ENCODE measurements at regions not wholly inside any gene's neighbourhood (a gene's known extent, or its start where the extent isn't known, plus 50 kb on each side); places are given as distances from the start of the nearest gene placed in this dataset.

DNA sequence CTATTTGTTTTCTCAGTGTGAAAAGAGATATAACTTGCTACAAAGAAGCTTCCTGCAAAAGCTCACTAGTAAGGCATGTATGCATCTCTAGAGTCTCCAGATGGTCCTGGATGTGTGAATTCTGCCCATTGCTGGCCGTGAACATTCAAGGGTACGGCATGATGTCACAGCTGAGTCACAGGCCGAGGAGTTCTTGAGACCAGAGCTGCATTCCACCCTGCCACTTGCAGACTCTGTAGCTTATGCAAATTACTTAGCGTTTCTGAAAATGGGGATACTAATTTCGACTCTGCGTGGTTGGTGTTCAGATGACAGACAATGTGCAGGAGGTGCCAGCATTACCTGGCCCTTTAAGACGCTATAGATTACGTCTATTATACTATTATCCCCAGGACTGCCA lies 470.7 kb downstream of the ZNF536 start:
- CTCF ChIA-PET, result no interaction called here
- in situ Hi-C loops (cut with HindIII; ENCODE audit: low pct_unique_long_range_greater_than_20kb, low sequenced_read_pairs) (no loop called here), intact Hi-C loops (cut with micrococcal nuclease; ENCODE audit: unreplicated experiment) (no loop called here)
- Histone ChIP-seq H3K9me3 (ENCODE audit: control insufficient read depth, insufficient read depth, low read depth, low read length) (no peaks in the 10 kb centered on the region), H3K27ac (ENCODE audit: low read length) (no peak overlapping the region), H3K4me1 (ENCODE audit: control insufficient read depth, insufficient read depth, low read length) (no peaks in the 10 kb centered on the region), H3K27me3 (ENCODE audit: control insufficient read depth, insufficient read depth, low read length) (no peaks in the 10 kb centered on the region), H3K4me3 (ENCODE audit: low read depth in 2 of 2, low read length in 2 of 2) (no peak overlapping the region), H3K36me3 (ENCODE audit: control insufficient read depth, insufficient read depth, low read length) (no peaks in the 10 kb centered on the region)
- ATAC-seq (no peak), DNase-seq (ENCODE audit: low read depth, low spot score) (no peak)
- TF ChIP-seq, protein P1, sequence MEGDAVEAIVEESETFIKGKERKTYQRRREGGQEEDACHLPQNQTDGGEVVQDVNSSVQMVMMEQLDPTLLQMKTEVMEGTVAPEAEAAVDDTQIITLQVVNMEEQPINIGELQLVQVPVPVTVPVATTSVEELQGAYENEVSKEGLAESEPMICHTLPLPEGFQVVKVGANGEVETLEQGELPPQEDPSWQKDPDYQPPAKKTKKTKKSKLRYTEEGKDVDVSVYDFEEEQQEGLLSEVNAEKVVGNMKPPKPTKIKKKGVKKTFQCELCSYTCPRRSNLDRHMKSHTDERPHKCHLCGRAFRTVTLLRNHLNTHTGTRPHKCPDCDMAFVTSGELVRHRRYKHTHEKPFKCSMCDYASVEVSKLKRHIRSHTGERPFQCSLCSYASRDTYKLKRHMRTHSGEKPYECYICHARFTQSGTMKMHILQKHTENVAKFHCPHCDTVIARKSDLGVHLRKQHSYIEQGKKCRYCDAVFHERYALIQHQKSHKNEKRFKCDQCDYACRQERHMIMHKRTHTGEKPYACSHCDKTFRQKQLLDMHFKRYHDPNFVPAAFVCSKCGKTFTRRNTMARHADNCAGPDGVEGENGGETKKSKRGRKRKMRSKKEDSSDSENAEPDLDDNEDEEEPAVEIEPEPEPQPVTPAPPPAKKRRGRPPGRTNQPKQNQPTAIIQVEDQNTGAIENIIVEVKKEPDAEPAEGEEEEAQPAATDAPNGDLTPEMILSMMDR (IDR thresholded peaks at IDR 0.05), result no peak
- TF ChIP-seq POLR2AphosphoS5 (IDR thresholded peaks at IDR 0.05; ENCODE audit: low read depth, low read length) (no peak), SIN3A (IDR thresholded peaks at IDR 0.05; ENCODE audit: borderline replicate concordance, insufficient read depth, low read depth, low read length) (no peak), TCF7L2 (IDR thresholded peaks at IDR 0.05; ENCODE audit: low read depth, low read length) (no peak)
- TF ChIP-seq, protein P2, sequence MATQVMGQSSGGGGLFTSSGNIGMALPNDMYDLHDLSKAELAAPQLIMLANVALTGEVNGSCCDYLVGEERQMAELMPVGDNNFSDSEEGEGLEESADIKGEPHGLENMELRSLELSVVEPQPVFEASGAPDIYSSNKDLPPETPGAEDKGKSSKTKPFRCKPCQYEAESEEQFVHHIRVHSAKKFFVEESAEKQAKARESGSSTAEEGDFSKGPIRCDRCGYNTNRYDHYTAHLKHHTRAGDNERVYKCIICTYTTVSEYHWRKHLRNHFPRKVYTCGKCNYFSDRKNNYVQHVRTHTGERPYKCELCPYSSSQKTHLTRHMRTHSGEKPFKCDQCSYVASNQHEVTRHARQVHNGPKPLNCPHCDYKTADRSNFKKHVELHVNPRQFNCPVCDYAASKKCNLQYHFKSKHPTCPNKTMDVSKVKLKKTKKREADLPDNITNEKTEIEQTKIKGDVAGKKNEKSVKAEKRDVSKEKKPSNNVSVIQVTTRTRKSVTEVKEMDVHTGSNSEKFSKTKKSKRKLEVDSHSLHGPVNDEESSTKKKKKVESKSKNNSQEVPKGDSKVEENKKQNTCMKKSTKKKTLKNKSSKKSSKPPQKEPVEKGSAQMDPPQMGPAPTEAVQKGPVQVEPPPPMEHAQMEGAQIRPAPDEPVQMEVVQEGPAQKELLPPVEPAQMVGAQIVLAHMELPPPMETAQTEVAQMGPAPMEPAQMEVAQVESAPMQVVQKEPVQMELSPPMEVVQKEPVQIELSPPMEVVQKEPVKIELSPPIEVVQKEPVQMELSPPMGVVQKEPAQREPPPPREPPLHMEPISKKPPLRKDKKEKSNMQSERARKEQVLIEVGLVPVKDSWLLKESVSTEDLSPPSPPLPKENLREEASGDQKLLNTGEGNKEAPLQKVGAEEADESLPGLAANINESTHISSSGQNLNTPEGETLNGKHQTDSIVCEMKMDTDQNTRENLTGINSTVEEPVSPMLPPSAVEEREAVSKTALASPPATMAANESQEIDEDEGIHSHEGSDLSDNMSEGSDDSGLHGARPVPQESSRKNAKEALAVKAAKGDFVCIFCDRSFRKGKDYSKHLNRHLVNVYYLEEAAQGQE (IDR thresholded peaks at IDR 0.05; ENCODE audit: insufficient read depth in 1 of 2, low read depth in 2 of 2, low read length in 1 of 2), result no peak
- BruUV-seq (replicated peaks), result no TSS peak
- POLR2A ChIA-PET, result no interaction called here

DNA sequence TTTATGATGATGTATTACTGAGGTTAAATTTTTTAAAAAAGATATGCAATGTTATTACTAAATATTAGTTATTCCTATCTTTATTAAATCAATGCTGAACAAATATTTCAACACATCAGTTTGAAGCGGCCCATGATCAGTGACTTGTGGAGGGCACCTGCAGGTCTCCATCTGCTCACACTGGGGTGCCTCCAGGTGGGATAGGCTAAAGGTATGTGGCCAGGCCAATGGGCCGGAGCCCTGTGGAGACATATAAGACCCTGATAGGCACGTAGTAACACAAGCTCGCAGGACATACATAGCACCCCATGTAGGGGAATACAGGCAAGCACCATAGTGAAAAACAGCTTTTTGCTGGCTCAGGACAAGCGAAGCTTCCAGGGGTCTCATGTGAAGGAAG lies 469.8 kb downstream of the ZNF536 start:
- ChIA-PET CTCF (no interaction called here), POLR2A (no interaction called here)
- no peaks in the 10 kb centered on the region for H3K9me3 ChIP-seq (ENCODE audit: control insufficient read depth, insufficient read depth, low read depth, low read length)
- no peak for ATAC-seq
- no peak overlapping the region for H3K4me3 ChIP-seq (ENCODE audit: low read depth in 2 of 2, low read length in 2 of 2)
- TF ChIP-seq, protein P1 (IDR thresholded peaks at IDR 0.05), result no peak
- TF ChIP-seq TCF7L2 (IDR thresholded peaks at IDR 0.05; ENCODE audit: low read depth, low read length) (no peak), SIN3A (IDR thresholded peaks at IDR 0.05; ENCODE audit: borderline replicate concordance, insufficient read depth, low read depth, low read length) (no peak), POLR2AphosphoS5 (IDR thresholded peaks at IDR 0.05; ENCODE audit: low read depth, low read length) (no peak)
- TF ChIP-seq, protein P2 (IDR thresholded peaks at IDR 0.05; ENCODE audit: insufficient read depth in 1 of 2, low read depth in 2 of 2, low read length in 1 of 2), result no peak
- no peaks in the 10 kb centered on the region for H3K36me3 ChIP-seq (ENCODE audit: control insufficient read depth, insufficient read depth, low read length)
- no peaks in the 10 kb centered on the region for H3K27me3 ChIP-seq (ENCODE audit: control insufficient read depth, insufficient read depth, low read length)
- no peaks in the 10 kb centered on the region for H3K4me1 ChIP-seq (ENCODE audit: control insufficient read depth, insufficient read depth, low read length)
- intact Hi-C loops (cut with micrococcal nuclease; ENCODE audit: unreplicated experiment) (no loop called here), in situ Hi-C loops (cut with HindIII; ENCODE audit: low pct_unique_long_range_greater_than_20kb, low sequenced_read_pairs) (no loop called here)
- BruUV-seq (replicated peaks), result no TSS peak
- H3K27ac ChIP-seq (ENCODE audit: low read length), result no peak overlapping the region
- no peak for DNase-seq (ENCODE audit: low read depth, low spot score)

Data from Panc1 (cell line).